ENCODE measurements at regions not wholly inside any gene's neighbourhood (a gene's known extent, or its start where the extent isn't known, plus 50 kb on each side); places are given as distances from the start of the nearest gene placed in this dataset.

DNA sequence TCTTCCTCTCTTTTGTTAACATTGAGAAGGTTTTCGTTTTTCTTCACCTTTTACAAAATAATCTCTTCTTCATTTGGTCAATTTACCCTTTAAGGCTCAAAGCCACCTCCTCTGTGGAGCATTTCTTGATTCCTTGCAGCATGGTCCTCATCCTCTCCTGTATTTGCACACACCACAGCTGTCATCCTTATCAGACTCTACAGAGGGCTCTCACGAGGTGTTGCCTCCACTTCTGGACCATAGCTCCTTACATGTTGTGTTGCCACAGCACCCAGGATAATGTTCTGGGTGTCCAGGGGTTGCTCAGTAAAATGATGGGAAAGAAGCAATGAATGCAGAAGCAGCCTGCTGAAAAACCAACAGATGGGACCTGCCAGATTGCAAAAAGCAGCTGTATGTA, 192.8 kb downstream of the SH2D4B start:
- H3K27ac ChIP-seq (ENCODE audit: low read depth in 2 of 2, low read length in 1 of 2), result no peak overlapping the region
- no peak overlapping the region for H3K4me2 ChIP-seq
- no peaks in the 10 kb centered on the region for H3K79me2 ChIP-seq (ENCODE audit: insufficient read depth)
- POLR2A ChIA-PET, result no interaction called here
- H3K4me3 ChIP-seq (ENCODE audit: low read depth in 2 of 2, low read length in 1 of 2), result no peak overlapping the region
- no peaks in the 10 kb centered on the region for H3K9me3 ChIP-seq
- no peaks in the 10 kb centered on the region for H3K27me3 ChIP-seq (ENCODE audit: insufficient read depth)
- H3K4me1 ChIP-seq (ENCODE audit: control insufficient read depth in 1 of 2, insufficient read depth in 2 of 2, low read depth in 1 of 2, low read length in 1 of 2), result no peaks in the 10 kb centered on the region
- no peak for DNase-seq
- H3F3A ChIP-seq (replicated peaks; ENCODE audit: insufficient read depth), result no peaks in the 10 kb centered on the region
- 1% methylated on average over 2 of the region's 2 CpGs for WGBS (ENCODE audit: low lambda C conversion rate)
- H3K36me3 ChIP-seq (replicated peaks in 1 of 2; ENCODE audit: control insufficient read depth in 1 of 2, insufficient read depth in 2 of 2, low read length in 1 of 2), result no peaks in the 10 kb centered on the region
- no peaks in the 10 kb centered on the region for H3K9me2 ChIP-seq
- H3K9ac ChIP-seq, result no peak overlapping the region
- TF ChIP-seq FOXJ3 (CRISPR knock-in tag; IDR thresholded peaks at IDR 0.05) (no peak), TAF1 (IDR thresholded peaks at IDR 0.05; ENCODE audit: borderline replicate concordance, low read depth, low read length) (no peak), CHD2 (IDR thresholded peaks at IDR 0.05; ENCODE audit: low read length, partially characterized antibody) (no peak), TCF12 (IDR thresholded peaks at IDR 0.05) (no peak), NRF1 (IDR thresholded peaks at IDR 0.05; ENCODE audit: low read depth, low read length) (no peak), EZH2phosphoT487 (IDR thresholded peaks at IDR 0.05; ENCODE audit: borderline replicate concordance, low read depth) (no peak), POLR2AphosphoS5 (IDR thresholded peaks at IDR 0.05; ENCODE audit: low read depth, low read length) (no peak), ELF1 (IDR thresholded peaks at IDR 0.05) (no peak), RCOR1 (IDR thresholded peaks at IDR 0.05; ENCODE audit: low read length) (no peak), EP300 (IDR thresholded peaks at IDR 0.05; ENCODE audit: borderline replicate concordance in 1 of 2, low read depth in 1 of 2, low read length in 1 of 2) (no peak)
- TF ChIP-seq, protein P1, sequence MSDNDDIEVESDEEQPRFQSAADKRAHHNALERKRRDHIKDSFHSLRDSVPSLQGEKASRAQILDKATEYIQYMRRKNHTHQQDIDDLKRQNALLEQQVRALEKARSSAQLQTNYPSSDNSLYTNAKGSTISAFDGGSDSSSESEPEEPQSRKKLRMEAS (IDR thresholded peaks at IDR 0.05; ENCODE audit: low read depth), result no peak
- TF ChIP-seq, protein P2, sequence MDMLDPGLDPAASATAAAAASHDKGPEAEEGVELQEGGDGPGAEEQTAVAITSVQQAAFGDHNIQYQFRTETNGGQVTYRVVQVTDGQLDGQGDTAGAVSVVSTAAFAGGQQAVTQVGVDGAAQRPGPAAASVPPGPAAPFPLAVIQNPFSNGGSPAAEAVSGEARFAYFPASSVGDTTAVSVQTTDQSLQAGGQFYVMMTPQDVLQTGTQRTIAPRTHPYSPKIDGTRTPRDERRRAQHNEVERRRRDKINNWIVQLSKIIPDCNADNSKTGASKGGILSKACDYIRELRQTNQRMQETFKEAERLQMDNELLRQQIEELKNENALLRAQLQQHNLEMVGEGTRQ (IDR thresholded peaks at IDR 0.05; ENCODE audit: borderline replicate concordance, low read depth, low read length), result no peak
- H2AFZ ChIP-seq (ENCODE audit: low read depth), result no peak overlapping the region
- CTCF ChIA-PET, result interaction anchor here (1.9 kb wide), 1 partner anchor 68 kb away, joined by 5 read pairs; no protein-coding TSS in a partner anchor
- no peaks in the 10 kb centered on the region for H4K20me1 ChIP-seq (ENCODE audit: insufficient read depth)

DNA sequence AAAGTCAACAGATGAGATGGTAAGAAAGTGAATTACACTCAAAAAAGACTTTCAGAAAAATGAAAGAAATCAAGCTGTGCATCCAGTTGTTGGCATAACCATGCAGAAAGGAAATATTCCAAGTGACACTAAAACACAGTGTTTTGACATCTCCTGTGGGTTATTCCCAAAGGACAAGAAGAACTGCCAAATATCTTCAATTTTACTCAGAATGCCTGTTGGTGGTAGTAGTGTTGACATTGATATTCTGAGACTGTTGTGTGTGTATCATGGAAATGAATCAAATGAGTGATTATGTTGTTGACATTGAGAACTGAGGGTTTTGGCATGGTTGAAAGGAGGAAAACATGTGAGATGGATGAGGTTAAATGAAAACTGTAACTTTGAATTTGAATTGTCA, 196.9 kb downstream of the SH2D4B start:
- H3K4me2 ChIP-seq, result no peak overlapping the region
- H3K36me3 ChIP-seq (replicated peaks in 1 of 2; ENCODE audit: control insufficient read depth in 1 of 2, insufficient read depth in 2 of 2, low read length in 1 of 2), result no peaks in the 10 kb centered on the region
- DNase-seq, result no peak
- no peaks in the 10 kb centered on the region for H3K4me1 ChIP-seq (ENCODE audit: control insufficient read depth in 1 of 2, insufficient read depth in 2 of 2, low read depth in 1 of 2, low read length in 1 of 2)
- H3K9me2 ChIP-seq, result no peaks in the 10 kb centered on the region
- peaks cover 4% of the 10 kb centered on the region; the same call in 1 of the 2 replicates for H3K9me3 ChIP-seq
- H3K27ac ChIP-seq (ENCODE audit: low read depth in 2 of 2, low read length in 1 of 2), result no peak overlapping the region
- H3K9ac ChIP-seq, result no peak overlapping the region
- no peaks in the 10 kb centered on the region for H3F3A ChIP-seq (replicated peaks; ENCODE audit: insufficient read depth)
- CTCF ChIA-PET, result interaction anchor here (1.2 kb wide), 1 partner anchor 35 kb away, joined by 3 read pairs; no protein-coding TSS in a partner anchor
- no peak overlapping the region for H2AFZ ChIP-seq (ENCODE audit: low read depth)
- H4K20me1 ChIP-seq (ENCODE audit: insufficient read depth), result no peaks in the 10 kb centered on the region
- TF ChIP-seq, protein P3, sequence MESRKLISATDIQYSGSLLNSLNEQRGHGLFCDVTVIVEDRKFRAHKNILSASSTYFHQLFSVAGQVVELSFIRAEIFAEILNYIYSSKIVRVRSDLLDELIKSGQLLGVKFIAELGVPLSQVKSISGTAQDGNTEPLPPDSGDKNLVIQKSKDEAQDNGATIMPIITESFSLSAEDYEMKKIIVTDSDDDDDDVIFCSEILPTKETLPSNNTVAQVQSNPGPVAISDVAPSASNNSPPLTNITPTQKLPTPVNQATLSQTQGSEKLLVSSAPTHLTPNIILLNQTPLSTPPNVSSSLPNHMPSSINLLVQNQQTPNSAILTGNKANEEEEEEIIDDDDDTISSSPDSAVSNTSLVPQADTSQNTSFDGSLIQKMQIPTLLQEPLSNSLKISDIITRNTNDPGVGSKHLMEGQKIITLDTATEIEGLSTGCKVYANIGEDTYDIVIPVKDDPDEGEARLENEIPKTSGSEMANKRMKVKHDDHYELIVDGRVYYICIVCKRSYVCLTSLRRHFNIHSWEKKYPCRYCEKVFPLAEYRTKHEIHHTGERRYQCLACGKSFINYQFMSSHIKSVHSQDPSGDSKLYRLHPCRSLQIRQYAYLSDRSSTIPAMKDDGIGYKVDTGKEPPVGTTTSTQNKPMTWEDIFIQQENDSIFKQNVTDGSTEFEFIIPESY (IDR thresholded peaks at IDR 0.05; ENCODE audit: borderline replicate concordance, low read depth), result no peak
- no peak for TF ChIP-seq EZH2phosphoT487 (IDR thresholded peaks at IDR 0.05; ENCODE audit: borderline replicate concordance, low read depth)
- no peaks in the 10 kb centered on the region for H3K27me3 ChIP-seq (ENCODE audit: insufficient read depth)
- H3K79me2 ChIP-seq (ENCODE audit: insufficient read depth), result no peaks in the 10 kb centered on the region
- POLR2A ChIA-PET, result no interaction called here
- H3K4me3 ChIP-seq (ENCODE audit: low read depth in 2 of 2, low read length in 1 of 2), result no peak overlapping the region
